ENCODE measurements at regions not wholly inside any gene's neighbourhood (a gene's known extent, or its start where the extent isn't known, plus 50 kb on each side); places are given as distances from the start of the nearest gene placed in this dataset.
"Not testable (repeated sequence)": the region's sequence is repeated elsewhere in the genome, so short reads cannot be mapped to it uniquely, and the experiment has no call there.

- TF ChIP-seq EZH2 (IDR thresholded peaks at IDR 0.05; ENCODE audit: insufficient read depth, poor library complexity, severe bottlenecking); EZH2phosphoT487 (IDR thresholded peaks at IDR 0.05; ENCODE audit: insufficient read depth, low read depth): not testable (repeated sequence)
These were observed 1653.3 kb upstream of the DEFB115 start for GRCh38 chr20:29604163-29604562.
